MM.1S (cell line): ENCODE measurements at regions not wholly inside any gene's neighbourhood (a gene's known extent, or its start where the extent isn't known, plus 50 kb on each side); places are given as distances from the start of the nearest gene placed in this dataset.

ENCODE experiments used
- EZH2phosphoT487 ChIP-seq: fragments of 300-600 bp; sonication (generic); IDR thresholded peaks from 2 replicates; pipeline ENCODE4 v1.6.1; 2018; ENCODE audit warnings: antibody characterized with exemption, low read length
- TF ChIP-seq, protein P1 (sequence below): fragments of 300-600 bp; sonication (generic); IDR thresholded peaks from 2 replicates; pipeline ENCODE4 v1.5.1; 2016; ENCODE audit warnings: antibody characterized with exemption, low read length, mixed read lengths

DNA sequence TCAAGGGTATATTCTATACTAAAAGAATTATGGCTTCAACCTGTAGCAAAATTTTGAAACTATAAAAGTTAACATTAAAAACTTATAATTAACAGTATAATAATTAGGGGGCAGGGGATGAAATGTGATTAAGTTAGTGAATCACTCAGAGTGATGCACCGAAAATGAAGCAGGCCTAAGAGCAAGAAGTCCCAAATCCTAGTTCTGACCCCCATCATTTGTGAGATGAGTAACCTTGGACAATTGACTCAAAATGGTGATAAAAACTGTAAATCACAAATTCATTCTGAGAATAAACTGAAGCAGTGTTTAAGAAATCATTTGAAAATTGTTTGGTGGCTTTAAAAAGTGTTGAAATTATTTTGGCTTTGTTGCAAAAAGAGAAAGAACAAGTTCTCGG lies 56.8 kb downstream of the KLF12 start:
- no peak for TF ChIP-seq EZH2phosphoT487
- TF ChIP-seq, protein P1, sequence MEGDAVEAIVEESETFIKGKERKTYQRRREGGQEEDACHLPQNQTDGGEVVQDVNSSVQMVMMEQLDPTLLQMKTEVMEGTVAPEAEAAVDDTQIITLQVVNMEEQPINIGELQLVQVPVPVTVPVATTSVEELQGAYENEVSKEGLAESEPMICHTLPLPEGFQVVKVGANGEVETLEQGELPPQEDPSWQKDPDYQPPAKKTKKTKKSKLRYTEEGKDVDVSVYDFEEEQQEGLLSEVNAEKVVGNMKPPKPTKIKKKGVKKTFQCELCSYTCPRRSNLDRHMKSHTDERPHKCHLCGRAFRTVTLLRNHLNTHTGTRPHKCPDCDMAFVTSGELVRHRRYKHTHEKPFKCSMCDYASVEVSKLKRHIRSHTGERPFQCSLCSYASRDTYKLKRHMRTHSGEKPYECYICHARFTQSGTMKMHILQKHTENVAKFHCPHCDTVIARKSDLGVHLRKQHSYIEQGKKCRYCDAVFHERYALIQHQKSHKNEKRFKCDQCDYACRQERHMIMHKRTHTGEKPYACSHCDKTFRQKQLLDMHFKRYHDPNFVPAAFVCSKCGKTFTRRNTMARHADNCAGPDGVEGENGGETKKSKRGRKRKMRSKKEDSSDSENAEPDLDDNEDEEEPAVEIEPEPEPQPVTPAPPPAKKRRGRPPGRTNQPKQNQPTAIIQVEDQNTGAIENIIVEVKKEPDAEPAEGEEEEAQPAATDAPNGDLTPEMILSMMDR = no peak
